ENCODE measurements at regions not wholly inside any gene's neighbourhood (a gene's known extent, or its start where the extent isn't known, plus 50 kb on each side); places are given as distances from the start of the nearest gene placed in this dataset.

GRCh38 chr11:92791886-92792285 lies 177.6 kb upstream of the MTNR1B start:
- Histone ChIP-seq H3K27ac (ENCODE audit: low read depth in 2 of 2, low read length in 1 of 2) (no peak overlapping the region), H3K4me1 (ENCODE audit: control insufficient read depth in 1 of 2, insufficient read depth in 2 of 2, low read depth in 1 of 2, low read length in 1 of 2) (no peaks in the 10 kb centered on the region), H3K4me3 (ENCODE audit: low read depth in 2 of 2, low read length in 1 of 2) (no peak overlapping the region), H3F3A (replicated peaks; ENCODE audit: insufficient read depth) (no peaks in the 10 kb centered on the region), H3K9me2 (no peaks in the 10 kb centered on the region; the same call in 1 of the 2 replicates), H3K4me2 (no peak overlapping the region), H3K27me3 (ENCODE audit: insufficient read depth) (no peaks in the 10 kb centered on the region), H3K36me3 (replicated peaks in 1 of 2; ENCODE audit: control insufficient read depth in 1 of 2, insufficient read depth in 2 of 2, low read length in 1 of 2) (peaks cover 0 to 4% of the 10 kb centered on the region in 2 experiments), H3K9me3 (no peaks in the 10 kb centered on the region), H3K9ac (no peak overlapping the region), H4K20me1 (ENCODE audit: insufficient read depth) (no peaks in the 10 kb centered on the region), H2AFZ (ENCODE audit: low read depth) (no peak overlapping the region), H3K79me2 (ENCODE audit: insufficient read depth) (no peaks in the 10 kb centered on the region)
- ChIA-PET POLR2A (no interaction called here), CTCF (interaction anchor here (1.7 kb wide), 1 partner anchor 9 kb away, joined by 5 read pairs; no protein-coding TSS in a partner anchor)
- WGBS (ENCODE audit: low lambda C conversion rate) = 53% methylated on average over 3 of the region's 3 CpGs
- TF ChIP-seq IRF3 (IDR thresholded peaks at IDR 0.05; ENCODE audit: low read depth, low read length) (no peak), JUND (IDR thresholded peaks at IDR 0.05) (no peak), NFIC (IDR thresholded peaks at IDR 0.05; ENCODE audit: borderline replicate concordance) (no peak), NRF1 (IDR thresholded peaks at IDR 0.05; ENCODE audit: low read depth, low read length) (no peak), GATA2 (CRISPR knock-in tag; IDR thresholded peaks at IDR 0.05) (no peak), TAF1 (IDR thresholded peaks at IDR 0.05; ENCODE audit: borderline replicate concordance, low read depth, low read length) (no peak), ELF1 (IDR thresholded peaks at IDR 0.05) (no peak), CTCF (IDR thresholded peaks at IDR 0.05) (no peak)
- no peak for DNase-seq

- Histone ChIP-seq H3K27ac (ENCODE audit: low read depth in 2 of 2, low read length in 1 of 2) (no peak overlapping the region), H3K4me3 (ENCODE audit: low read depth in 2 of 2, low read length in 1 of 2) (no peak overlapping the region), H2AFZ (ENCODE audit: low read depth) (no peak overlapping the region), H3K9me3 (no peaks in the 10 kb centered on the region), H3K9ac (no peak overlapping the region), H3K9me2 (no peaks in the 10 kb centered on the region; the same call in 1 of the 2 replicates), H3K79me2 (ENCODE audit: insufficient read depth) (no peaks in the 10 kb centered on the region), H3K36me3 (replicated peaks in 1 of 2; ENCODE audit: control insufficient read depth in 1 of 2, insufficient read depth in 2 of 2, low read length in 1 of 2) (peaks cover 0 to 4% of the 10 kb centered on the region in 2 experiments), H3K4me1 (ENCODE audit: control insufficient read depth in 1 of 2, insufficient read depth in 2 of 2, low read depth in 1 of 2, low read length in 1 of 2) (no peaks in the 10 kb centered on the region), H3F3A (replicated peaks; ENCODE audit: insufficient read depth) (no peaks in the 10 kb centered on the region), H3K27me3 (ENCODE audit: insufficient read depth) (no peaks in the 10 kb centered on the region), H3K4me2 (no peak overlapping the region), H4K20me1 (ENCODE audit: insufficient read depth) (no peaks in the 10 kb centered on the region)
- TF ChIP-seq POLR2AphosphoS5 (IDR thresholded peaks at IDR 0.05; ENCODE audit: low read depth, low read length) (no peak), NRF1 (IDR thresholded peaks at IDR 0.05; ENCODE audit: low read depth, low read length) (no peak), RXRA (IDR thresholded peaks at IDR 0.05; ENCODE audit: borderline replicate concordance, low read depth) (no peak), RCOR1 (IDR thresholded peaks at IDR 0.05; ENCODE audit: low read length) (no peak), FOXM1 (IDR thresholded peaks at IDR 0.05; ENCODE audit: low read depth) (no peak), FOSL2 (IDR thresholded peaks at IDR 0.05; ENCODE audit: borderline replicate concordance, low read depth) (no peak), SIN3A (IDR thresholded peaks at IDR 0.05; ENCODE audit: borderline replicate concordance, low read depth, low read length) (no peak), EZH2phosphoT487 (IDR thresholded peaks at IDR 0.05; ENCODE audit: borderline replicate concordance, low read depth) (no peak), REST (IDR thresholded peaks at IDR 0.05; ENCODE audit: low read depth, low read length) (no peak)
- 93% methylated on average over 4 of the region's 4 CpGs for WGBS (ENCODE audit: low lambda C conversion rate)
- ChIA-PET POLR2A (no interaction called here), CTCF (no interaction called here)
- DNase-seq = no peak
Observed at GRCh38 chr11:92793189-92793588, 176.3 kb upstream of the MTNR1B start.

Data from SK-N-SH (cell line).